Muscle of back (tissue), 3 donors: ENCODE measurements at regions not wholly inside any gene's neighbourhood (a gene's known extent, or its start where the extent isn't known, plus 50 kb on each side); places are given as distances from the start of the nearest gene placed in this dataset.

Source experiments
- DNase-seq, 3 donors: peaks; one replicate each; pipeline versions ENCODE4 v3.0.0 to v3.0.0-alpha.2; 2013

DNA sequence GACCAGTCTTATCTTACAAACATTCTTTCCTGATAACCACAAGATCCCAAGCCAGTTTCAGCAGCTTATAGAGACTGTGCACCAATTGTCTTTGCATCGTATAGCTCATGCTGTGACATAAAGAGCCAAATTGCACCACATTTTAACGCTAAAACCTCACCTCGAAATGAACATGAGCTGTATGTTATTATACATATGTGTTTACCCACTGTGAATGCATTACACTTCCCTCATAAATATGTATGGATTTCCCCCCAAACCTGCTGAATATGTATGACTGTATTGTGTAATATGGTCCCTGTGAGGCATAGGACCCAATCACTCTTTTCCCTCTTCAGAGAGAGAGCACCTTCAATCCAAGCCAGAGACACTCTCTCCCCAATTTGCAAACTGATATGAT is 692.4 kb downstream of the NLGN4X start:
- DNase-seq: no peak

DNA sequence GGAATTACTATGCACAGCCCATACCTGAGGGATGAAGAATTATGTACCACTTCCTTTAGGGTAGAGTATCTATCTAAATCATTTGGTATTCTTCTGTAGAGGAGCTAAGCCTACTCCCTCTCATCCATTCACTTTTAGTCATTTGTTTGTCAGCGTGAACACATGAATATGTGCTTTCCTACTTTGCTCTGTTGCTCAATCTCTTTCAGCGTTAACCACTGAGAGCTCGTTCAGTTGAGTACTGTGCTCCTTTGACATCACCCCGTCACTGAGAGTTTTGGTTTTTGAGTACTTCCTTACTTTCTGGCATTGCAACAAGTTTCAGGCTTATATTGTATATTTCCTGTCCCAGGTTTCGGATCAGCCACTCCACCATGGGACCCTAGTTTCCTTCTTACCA is 700.6 kb downstream of the NLGN4X start:
- no peak for DNase-seq

DNA sequence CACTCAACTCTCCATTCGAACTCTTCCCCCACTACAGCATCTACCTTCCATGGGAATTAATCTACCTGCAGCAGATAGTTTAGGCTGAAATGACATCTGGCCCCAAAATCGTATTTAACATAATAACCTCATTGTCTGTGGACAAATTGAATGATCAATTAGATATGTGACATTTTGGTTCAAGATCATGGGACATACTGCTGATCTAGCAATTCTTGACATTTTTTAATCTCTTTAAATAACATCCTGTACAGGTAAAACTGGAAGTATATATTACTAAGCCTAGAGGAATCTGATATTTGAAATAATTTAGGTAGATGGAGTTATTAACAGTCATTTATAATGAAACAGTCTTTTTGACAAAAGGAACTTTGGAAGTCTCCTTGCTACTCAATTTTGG is 702.5 kb downstream of the NLGN4X start:
- DNase-seq: no peak

DNA sequence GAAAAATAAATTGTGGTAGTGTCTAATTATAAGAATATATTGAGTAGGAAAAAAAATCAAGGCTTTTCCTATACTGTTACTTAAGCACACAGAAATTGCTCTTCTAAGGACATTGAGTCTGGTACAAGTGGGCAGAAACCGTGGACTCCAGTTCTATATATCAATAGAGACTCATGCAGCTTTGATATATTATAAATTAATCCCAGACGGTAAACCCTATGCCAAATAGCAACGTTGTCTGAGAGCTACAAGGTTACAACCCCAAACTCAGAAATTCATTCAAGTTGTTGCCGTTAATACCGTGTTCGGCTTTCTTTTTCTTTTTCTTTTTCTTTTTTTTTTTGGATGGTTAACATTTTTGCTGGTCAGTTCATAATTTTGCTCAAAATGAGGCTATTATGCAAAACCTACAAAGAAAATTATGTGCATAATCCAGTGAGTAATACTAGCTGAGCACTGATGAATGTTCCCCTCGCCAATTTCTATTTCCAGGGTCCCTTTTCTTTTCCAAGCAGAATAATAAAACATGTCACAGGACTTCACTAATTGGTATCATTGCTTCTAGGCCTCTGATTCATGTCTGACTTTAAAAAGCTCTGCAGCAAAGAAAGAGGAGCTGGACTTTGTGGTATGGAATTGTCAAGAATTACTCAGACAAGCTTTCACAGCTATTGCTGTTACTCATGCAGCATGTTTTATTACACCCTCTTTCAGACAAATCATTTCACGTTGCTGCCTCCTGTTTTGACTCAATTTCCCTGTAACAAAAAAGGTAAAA is 737.7 kb downstream of the NLGN4X start:
- peak in 1 of 3 donors; percentile 7 for DNase-seq

DNA sequence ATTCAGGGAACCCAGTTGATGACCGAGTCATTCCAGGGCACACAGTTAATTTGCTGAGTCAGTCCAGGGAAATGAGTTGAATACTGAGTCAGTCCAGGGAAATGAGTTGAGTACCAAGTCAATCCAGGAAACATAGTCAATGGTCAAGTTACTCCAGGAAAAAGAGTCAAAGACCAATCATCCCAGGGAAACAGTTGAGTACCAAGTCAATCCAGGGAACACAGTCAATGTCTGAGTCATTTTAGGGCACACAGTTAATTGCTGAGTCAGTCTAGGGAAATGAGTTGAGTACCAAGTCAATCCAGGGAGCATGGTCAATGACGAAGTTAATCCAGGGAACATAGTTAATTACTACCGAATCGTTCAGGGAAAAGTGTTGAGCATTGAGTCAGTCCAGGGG is 754.4 kb downstream of the NLGN4X start:
- no peak for DNase-seq

DNA sequence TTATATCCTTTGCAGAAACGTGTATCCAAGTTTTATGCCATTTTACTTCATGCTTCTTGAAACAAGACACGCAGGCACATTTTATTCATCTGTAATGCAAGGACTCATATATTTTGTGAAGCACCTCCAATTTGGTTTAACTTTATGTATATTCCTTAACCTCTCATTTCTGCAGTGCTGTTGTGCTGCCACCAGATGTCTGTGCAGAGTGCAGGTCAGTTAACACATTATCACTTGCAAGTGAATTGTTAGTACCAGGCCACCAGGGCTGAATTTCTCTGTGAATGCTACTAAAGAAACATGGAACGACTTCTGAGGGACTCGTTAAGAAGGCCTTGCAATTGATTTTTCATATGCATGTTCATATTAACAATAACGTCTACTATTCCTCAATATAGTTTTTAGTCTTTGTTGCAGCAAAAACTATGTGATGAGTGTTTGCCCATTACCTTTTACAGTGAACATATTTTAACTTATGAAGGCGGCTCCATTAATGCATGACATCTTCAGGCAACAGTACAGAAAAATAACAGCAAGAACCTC is 770.3 kb downstream of the NLGN4X start:
- peak in 1 of 3 donors; percentile 0 for DNase-seq

DNA sequence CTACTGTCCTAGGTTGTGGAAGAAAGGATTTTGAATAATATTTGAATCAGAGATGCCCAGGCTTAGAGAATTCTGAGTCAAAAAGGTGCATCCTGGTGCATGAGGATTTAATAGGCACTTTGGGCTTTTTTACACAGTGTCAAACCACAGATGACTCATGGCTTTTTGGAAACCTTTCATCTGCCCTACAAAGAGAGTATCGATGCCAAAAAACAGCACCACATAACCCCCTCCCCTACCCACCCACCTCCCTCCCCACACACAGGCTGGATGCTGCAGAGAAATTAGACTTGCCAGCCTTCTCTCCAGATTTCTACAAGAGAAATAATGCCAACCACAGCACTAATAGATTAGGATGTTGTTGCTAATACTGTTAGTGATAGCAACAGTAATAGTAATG is 779.3 kb downstream of the NLGN4X start:
- no peak for DNase-seq

DNA sequence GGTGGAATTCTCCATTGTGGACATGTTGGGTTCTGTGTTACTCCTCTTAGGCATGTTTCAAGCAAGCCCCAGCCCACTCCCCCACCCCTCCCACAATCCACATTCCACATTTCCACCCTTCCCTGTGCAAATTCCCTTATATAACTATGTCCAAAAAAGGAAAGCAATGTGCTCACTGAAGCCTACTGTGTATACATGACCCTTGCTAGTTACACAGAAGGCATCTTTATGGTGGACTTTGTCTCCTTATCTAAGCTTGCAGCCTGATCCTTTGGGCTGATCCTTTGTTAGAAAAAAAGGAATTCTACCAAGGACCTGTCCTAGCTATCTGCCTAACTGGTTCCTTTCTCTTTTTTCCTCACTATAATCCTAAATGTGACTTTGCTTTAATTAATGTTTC is 796.8 kb downstream of the NLGN4X start:
- DNase-seq: no peak

DNA sequence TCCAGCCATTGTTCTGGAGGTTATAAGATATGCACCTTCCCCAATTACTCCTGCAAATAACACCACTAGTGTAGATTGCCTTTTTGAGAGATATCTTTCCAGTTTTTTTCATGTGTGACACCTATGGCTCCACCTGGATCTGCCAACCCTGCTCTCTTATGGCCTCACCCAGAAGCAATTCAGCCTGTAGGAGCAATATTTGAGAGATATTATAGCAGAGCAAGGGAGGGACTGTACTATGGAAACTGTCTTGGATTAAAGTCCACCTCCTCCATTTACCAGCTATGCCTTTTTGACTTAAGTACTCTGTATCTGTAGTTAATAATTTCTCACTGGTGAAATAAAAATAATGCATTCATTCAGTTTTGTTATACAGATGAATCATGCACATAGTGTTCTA is 803.5 kb downstream of the NLGN4X start:
- no peak for DNase-seq

DNA sequence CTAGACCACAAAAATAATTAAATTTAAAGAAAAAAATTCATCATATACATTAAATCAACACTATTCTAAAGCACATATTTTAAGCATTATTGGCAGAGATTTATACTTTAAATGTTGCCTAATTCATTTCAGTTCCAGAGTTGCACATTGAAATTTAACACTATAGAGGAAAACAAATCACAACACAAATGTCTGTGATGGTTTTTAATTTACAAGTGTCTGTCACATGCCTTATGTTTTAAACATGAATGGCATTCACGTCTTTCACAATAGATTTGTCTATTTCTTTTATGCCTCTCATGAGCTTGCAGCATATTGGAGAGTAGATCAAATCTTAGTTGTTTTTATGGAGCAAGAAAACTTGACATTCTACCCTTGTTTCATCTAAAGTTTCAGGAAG is 811.3 kb downstream of the NLGN4X start:
- no peak for DNase-seq

DNA sequence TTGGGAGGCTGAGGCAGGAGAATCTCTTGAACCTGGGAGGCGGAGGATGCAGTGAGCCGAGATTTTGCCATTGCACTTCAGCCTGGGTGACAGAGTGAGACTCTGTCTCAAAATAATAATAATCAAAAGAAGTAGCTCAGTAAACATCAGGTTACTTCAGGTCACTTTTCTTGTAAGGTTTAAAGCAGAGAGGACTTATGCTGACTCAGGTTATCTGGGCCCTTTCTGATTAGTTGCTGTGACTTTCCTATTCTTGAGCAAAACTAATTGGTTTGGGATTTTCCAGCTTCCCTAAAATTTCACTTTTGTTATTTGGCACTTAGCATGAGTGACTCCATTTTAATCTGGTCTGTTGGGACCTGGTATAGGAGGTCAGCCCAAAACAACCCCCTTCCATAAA is 812.9 kb downstream of the NLGN4X start:
- DNase-seq: no peak

DNA sequence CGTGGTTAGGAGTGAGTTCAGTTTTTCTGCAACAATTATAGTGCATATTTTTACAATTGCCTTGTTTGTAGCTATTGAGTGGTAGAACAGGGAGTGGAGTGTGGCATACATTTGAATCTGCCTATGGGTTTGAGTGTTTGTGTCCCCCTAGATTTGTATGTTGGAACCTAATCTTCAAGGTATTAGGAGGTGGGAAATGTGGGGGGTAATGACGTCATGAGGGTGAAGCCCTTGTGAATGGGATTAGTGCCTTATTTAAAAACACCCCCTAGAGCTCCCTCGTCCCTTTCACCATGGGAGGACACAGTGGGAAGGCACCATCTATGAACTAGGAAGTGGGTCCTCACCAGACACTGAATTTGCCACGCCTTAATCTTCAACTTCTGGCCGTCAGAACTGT is 819.6 kb downstream of the NLGN4X start:
- no peak for DNase-seq

DNA sequence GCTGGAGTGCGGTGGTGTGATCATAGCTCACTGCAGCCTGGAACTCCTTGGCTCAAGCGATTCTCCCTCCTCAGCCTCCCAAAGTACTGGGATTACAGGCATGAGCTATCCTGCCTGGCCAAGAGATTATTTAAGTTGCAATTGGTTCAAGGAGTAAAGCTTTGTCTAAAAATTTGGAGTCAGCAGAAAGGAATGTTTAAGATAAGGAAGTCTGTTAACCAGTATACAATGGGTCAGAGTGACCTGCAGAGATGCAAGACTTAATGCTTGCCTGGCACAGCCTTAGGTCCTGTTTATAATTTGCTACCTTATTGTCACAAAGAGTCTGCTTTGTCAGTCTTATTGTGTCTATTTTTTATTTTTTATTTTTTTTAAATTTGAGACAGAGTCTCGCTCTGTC is 826.2 kb downstream of the NLGN4X start:
- no peak for DNase-seq

DNA sequence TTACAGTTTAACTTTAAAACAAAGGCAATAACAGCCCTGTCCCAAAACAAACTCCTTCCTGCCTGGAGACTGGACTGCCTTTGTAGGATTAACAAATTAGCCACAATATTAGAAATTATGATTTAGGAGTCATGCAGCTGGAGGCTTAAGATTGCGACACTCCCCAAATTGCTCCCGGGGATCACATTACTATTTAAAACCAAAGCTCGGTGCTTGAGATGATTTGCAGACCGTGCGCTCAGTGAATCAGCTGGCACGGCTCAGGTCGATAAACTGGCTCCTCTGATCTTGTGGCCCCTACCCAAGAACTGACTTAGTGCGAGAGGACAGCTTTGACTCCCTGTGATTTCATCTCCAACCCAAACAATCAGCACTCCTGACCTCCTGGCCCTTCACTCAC is 829.3 kb downstream of the NLGN4X start:
- DNase-seq: no peak

DNA sequence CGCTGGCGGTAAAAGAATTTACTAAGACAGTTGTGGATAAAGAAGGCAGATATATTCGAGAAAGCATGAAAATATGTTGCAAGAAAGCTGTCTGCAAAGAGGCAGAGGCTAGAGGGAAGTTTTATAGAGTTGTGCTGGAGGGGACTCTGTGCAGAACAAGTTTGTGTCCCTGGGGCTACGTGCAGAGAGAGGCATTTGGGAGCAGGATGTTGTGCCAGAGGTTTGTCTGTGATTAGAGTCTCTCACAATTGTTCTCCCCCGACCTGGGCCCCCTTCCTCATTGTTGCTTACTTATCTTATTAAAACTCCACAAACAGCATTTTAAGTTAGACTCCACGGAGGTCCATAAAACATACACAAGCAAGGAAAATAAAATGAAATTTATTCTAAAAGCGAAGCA is 831.3 kb downstream of the NLGN4X start:
- DNase-seq: no peak

DNA sequence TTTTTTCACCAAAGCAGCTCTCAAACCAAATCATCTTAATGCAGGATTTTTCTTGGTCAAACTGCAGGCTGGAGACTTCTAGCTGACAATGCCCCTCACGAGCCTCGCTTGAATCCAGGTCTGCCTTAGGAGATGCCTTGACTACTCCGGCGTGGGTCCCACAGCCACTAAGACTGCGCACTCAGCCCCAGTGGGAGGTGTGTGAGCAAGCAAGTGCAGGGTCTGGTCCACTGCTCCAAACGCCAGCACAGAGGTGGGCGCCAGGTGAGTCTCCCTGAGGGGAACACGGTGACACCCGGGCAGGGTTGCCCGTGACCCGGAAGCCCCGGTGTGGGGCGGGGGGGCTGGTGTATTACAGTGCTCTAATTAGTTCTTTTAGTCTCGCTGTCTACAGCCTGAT is 838.3 kb downstream of the NLGN4X start:
- no peak for DNase-seq

DNA sequence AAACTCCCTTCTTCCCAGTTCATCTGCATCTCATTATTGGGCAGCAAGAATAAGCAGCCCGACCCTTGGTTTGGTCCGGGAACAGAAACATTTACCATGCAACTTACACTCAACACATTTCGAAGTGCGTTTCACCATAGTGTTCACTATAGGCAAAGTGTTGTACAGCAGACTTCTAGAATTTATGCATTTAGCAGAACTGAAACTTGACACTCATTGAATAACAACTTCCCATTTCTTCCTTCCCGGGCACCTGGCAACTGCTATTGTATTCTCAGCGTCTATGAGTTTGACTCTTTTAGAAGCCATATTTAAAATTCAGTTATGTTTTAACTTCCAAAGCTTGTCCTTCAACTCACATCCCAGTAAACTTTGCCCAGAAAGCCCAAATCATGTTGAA is 840.6 kb downstream of the NLGN4X start:
- DNase-seq: peak in 1 of 3 donors; percentile 1

DNA sequence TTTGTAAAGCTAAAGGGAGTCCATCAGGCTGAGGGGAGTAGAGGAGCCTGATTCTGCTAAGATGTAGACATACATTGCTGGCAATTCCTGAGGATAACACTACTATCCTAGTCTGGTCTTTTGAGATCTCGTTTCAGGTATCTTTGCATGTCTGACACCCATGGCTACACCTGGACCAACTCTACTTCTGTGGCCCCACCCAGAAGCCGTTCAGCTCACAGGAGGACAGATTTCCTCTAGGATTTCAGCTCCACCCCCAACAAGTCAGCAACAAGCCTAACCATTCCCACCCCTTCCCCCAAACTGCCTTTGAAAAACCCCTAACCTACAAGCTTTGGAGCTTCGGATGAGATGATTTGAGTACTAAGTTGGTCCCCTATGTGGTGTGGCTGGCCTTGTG is 848.2 kb downstream of the NLGN4X start:
- DNase-seq: no peak

DNA sequence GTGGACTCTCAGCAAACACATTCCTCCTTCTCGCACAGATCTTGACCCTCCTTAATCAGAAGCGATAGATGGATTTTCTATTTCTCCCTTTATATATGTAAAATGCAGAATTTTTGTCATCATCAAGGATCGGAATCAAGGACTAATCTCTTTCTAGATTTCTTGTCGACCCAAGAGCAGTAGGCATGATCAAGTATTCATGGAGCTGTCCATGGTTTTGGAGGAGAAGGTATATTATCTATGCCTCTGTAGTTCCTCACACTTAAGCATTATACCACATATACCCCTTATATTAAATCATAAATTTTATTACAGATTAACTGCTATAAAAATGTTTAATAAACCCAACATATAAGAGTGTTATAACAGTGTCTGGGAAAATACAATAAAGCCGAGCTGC is 886.8 kb downstream of the NLGN4X start:
- no peak for DNase-seq

DNA sequence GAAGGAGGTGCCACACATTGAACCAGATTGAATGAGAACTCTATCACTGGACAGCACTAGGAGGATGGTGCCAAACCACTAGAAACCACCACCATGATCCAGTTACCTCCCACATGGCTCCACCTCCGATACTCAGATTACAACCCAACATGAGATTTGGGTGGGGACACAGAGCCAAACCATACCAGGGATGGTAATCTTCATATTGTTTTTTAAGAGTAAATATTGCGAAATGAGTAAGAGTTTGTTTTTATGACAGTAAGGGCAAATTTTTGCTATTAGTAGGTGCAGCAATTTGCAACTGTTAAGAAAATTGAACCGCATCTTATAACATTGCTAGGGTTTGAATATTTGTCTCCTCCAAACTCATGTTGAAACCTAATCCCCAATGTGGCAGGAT is 891.5 kb downstream of the NLGN4X start:
- no peak for DNase-seq

DNA sequence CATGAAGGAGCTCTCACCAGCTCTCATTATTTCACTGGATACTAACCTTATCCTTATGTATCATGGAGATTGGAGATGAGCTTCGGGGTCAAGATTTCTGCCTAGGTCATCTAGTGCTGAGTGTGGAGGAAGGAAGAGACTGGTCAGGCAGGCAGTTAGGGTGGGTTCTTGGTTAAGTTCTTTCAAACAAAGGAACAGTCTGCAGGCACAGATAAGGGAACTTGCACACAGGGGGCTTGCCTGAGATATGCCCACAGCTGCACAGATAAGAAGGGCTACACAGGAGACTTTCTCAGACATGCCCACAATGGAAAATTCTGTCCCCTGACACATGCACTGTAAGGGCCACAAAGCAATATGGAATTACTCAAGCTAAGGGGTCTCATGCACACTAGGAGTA is 904.1 kb downstream of the NLGN4X start:
- no peak for DNase-seq

DNA sequence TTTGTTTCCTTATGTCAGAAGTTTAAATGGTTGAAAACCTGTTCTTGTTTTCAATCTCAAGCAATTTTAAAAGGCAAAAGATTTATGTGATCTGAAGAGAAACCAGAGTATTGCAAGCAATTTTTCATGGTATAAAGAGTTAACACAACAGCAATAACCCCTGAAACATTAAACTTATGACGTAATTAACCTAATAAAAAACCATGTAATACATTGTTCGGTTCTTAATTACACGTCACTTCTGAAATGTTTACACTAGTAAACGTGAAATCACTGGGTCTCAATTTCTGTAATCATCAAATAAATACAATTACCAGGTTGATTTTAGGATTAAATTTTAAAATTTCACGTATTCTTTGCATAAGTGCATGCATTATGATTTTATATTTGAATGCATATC is 914.5 kb downstream of the NLGN4X start:
- no peak for DNase-seq

DNA sequence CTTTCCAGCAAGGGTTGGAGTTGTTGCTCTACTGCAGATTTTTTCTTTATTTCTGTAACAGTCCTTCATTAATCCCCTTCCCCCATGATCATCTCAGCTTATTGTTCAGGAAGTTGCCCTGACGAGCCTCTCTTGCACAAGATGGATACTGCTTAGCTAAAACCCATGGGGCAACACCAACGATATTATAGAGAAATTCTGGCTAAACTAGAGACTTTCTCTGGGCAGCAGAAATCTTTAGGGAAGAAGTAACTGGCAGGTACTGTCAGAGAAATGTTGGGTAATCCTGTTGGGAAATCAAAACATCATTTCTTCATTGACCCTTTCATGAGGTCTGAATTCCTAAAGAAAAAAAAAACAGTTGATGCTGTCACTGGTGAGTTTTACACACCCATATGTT is 921.3 kb downstream of the NLGN4X start:
- peak in 1 of 3 donors; percentile 20 for DNase-seq

DNA sequence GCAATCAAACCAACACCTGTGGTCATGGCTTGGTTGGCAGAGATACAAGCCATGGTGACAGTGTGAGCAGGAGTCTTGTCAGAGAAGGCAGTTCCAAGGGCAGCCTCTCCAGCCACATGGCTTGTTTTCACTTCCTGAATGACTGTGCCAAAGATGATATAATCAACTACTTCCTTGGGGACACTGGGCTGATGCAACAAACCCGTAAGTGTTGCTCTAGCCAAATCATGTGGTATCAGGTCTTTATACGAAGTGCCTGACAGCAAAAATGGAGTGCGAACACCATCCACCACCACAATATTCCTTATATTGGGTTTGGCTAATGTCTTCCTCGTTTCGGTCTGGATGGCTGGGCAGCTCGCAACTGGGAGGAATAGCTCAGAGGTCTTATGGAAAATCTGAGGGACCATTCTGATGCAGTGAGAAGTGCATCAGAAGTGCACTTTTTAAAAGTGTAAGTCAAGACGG is 922.0 kb downstream of the NLGN4X start:
- DNase-seq: peak; percentile 16 to 57 (median 18)
